ENCODE measurements at regions not wholly inside any gene's neighbourhood (a gene's known extent, or its start where the extent isn't known, plus 50 kb on each side); places are given as distances from the start of the nearest gene placed in this dataset.

DNA sequence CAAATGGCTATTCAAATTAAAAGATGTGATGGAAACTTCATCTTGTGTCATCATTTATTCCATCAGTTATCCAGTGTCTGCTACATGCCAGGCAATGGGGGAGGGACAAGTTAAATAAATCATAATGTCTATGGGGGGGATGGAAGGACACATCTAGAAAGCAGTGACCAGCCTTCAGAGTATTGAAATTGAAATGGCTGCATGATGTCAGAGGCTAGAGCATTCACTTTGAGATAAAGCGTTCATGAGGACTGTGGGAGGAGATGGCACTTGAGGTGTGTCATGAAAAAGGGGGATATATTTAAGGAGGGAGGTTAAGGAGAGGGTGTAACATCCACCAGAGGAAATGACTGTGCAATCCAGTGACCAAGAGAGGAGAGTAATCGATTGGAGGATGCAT, 50.6 kb downstream of the SLIT2 start:
- DNase-seq, result no peak

DNA sequence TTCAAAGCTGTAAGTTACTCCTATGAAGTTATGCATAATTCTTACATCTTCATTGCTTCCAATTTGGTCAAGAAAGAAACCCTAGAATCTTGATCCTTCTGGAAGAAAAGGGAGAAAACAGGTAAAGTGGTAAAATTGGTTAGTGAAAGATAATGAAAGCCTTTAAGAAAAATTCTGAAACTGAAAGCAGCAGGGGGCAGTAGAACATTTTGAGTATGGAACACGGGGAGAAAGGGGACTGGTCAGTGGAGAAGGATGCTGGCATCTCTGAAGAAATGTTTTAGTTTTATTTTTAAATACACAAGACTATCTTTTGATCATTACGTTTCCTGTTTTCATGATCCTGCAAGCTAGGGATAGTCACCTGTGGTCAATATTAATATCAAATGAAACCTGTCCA, 54.3 kb downstream of the SLIT2 start:
- DNase-seq, result no peak

DNA sequence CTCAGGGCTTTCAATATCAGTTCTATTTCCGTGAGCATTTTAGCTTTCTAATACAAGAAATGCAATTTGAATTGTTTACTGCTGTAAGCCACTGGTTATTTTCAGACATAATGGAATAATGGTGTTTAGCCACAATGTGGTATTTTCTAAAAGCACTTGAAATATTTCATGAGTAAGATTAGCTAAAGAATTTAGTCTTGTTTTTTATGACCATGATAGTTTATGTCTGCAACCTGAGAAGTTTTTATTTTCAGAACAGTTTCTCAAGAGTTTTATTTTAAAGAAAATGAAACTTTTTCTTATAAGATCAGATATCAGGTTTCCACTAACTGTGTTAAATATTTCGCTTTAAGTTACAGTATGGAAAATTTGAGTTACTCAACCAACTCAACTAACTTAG, 60.2 kb downstream of the SLIT2 start:
- no peak for DNase-seq

DNA sequence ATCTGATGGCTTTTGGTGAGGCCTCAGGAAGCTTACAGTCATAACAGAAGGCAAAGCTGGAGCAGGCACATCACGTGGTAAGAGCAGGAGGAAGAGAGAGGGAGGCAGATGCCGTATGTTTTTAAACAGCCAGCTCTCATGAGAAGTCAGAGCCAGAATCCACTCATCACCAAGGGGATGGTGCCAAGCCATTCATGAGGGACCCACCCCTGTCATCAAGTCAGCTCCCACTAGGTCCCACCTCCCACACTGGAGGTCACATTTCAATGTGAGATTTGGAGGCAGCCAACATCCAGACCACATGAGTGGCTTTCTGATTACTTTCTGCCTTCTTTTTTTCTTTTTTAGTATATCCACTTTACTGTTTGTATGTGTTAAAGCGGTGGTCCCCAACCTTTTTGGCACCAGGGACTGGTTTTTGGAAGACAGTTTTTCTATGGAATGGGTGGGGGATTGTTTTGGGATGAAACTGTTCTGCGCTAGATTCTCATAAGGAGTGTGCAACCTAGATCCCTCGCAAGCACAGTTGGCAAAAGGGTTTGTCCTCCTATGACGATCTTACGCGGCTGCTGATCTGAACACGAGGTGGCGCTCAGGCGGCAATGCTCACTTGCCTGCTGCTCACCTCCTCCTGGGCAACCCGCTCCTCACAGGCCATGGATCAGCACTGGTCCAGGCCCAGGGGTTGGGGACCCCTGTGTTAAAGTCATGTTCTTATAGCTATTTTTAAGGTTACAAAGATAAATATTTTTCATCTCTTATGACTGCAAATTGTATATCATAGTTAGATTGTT, 61.7 kb downstream of the SLIT2 start:
- no peak for DNase-seq

DNA sequence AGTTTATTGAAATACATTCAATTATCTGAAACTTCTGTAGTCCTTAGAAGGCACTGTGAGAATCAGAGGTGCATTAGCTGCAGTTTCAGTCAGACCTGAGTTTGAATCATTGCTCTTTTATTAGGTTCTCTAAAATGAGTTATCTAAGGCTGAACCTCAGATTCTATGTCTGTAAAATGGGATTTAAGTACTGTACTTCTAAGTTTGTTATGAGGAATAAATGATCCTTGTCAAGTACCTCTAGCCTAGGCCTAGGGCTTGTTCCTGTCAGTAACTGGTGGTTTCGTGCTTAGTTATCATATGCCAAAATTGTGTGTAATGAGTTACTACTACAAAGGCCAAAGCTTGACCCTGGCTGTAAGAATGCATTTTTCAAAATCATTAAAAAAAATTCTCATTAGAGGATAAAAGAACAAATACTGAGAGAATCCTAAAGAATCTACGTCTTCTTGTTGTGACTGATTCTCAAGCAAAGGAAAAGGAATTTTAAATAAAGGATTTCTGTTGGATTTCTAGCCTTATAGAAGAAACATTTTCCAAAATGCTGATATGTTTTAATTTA, 65.8 kb downstream of the SLIT2 start:
- no peak for DNase-seq

DNA sequence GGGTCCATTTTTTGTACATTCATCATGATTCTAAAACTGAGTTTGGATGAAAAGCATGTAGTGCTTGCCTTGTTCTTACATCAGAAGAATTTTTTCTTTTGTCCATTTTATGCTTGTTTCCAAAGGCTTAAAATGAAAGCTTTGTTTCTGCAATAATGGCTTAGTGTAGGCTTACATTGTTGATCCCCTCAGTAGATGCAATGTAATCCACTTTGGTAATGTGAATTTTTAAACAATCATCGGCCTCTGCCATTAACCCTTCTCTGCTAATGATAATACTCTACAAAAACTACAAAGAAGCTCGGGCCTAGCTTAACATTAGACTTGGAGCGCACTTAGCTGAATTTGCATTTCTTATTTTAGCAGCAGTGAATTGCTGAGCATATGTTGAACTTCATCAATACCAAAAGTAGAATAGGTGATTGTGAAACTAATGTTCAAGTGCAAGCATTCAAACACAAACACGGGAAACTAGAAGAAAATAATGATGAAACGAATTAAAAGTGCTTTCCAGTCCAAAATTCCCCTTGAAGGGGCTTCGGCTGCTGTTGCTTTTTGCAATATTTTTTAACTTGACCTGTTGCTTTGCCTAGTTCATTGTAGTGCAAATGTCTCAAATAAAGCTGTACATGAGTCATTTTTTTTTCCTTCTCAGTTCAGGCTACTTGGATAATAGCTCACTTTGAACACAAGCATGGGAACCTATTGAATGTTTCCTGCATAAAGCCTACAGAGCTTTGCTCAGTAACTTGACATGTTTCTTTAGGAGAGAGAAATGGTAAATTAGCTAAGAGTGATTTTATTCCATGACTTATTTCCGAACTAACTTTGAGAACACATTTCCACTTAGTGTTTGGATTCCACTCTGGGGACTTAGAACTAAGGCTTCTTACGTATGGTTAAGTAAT, 66.5 kb downstream of the SLIT2 start:
- no peak for DNase-seq

DNA sequence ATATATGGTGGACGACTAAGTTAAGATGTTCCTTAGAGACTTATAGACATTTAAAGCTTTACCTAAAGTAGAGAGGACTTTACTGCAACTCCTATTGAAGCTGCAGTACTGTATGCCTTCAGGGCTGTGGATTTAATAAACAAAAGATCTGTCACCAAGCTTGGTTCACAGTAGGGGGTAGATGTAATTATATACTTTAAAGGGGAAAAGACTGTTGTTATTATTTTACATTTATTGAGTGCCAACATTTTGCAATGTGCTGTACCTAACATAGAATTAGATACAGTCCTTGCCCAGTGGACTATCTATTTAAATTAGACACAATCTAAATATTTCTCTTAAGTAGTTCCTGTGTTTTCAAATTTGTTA, 67.2 kb downstream of the SLIT2 start:
- no peak for DNase-seq

DNA sequence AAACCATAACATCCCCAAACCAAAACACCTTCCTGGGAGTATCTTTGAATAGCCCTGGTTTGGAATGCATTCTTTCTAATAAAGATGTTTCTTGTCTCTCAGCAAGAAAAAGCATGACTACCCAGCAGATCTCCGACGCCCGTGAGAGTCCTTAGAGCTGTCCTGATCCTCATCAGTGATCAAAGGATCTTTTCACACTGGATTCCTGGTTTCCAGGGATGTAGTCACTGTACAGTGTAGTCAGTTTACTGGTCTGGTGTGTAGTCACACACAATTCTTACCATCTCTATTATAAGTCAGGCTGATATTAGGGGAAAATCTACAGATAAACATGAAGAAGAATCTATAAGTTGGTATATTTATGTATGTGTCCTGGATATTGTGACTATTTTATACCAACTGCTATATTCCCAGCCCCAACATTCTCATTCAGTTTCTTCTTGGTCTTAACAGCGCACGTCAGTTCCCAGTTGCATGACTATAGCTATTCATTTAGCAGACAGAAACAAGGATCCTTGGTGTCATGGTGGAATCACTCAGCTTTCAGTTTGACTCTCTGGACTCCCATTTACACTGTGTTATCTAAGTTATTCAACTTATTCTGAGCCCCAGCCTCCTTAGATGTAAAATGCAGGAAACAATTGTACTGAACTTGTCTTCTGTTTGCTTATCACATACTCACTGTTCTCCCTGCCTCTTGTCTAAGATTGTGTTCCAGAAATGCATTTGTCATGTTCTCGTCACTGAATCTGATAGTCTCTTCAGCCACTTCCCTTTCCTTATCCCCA, 68.3 kb downstream of the SLIT2 start:
- DNase-seq, result no peak

DNA sequence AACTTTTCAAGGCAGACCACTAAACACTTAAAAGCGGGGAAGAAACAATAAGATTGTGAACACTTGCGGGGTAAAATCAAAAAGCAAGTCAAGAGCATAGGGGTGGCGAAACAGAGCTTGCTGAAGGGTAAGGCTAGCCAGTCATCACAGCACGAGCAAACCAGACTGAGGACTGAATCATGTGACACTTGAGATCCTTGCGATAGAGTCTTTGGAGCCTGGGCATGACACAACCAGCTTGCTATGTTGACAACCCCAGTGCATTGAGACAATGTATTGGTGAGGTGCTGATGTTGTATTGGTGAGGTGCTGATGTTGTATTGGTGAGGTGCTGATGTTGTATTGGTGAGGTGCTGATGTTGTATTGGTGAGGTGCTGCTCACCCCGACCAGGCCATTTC, 72.3 kb downstream of the SLIT2 start:
- no peak for DNase-seq

DNA sequence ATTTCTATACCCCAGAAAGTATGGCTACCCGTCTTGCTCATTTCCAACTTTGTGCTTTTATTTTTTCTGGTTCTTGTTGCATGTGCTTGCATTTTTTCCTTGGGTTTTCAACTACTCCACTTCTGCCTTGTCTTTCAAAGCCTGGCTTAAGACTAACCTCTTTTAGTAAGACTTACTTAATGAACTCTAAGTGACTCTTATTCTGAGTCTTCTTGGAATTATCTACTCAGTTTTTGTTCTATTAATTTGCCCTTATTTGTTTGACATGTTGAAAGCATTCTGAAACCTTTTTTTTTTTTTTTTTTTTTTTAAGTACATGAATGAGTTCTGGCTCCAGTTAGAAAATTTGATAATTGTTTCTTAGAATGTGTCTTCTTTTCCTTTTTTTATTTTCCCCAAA, 74.8 kb downstream of the SLIT2 start:
- DNase-seq, result no peak

DNA sequence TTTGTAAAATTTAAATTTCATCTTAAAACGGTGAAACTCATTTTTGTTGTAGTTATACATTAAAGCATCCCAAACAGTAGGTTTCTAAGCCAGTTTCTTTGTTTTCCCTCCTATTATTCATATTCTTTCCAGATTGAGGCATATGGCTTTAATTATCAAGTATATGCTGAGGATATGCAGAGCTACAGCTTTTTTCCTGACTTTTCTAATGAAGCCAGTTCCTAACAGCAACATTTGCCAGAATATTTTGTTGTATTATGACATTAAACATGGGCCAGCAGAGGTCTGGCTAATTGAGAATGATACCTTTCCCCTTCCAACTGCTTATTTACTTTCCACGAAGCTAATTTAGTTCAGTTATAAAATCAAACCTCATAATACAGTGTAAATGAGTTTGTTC, 75.3 kb downstream of the SLIT2 start:
- no peak for DNase-seq

DNA sequence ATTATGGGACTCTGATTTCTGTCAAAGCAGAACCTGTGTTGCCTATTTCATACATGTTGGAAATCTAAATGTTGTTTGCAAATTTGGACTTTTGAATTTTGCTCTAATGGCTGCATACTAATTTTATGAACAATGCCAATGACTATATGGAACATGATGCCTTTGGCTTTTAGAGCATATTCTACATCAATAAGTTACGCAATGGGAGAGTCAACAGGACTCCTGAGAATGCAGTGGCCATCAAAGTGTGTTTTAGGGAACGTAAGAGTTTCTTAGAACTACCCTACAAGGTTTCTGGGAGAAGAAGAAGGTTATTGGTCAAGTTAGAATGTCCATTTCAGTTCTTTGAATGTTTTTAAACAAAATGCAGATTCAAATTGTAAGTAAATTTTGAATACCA, 76.1 kb downstream of the SLIT2 start:
- DNase-seq, result no peak

DNA sequence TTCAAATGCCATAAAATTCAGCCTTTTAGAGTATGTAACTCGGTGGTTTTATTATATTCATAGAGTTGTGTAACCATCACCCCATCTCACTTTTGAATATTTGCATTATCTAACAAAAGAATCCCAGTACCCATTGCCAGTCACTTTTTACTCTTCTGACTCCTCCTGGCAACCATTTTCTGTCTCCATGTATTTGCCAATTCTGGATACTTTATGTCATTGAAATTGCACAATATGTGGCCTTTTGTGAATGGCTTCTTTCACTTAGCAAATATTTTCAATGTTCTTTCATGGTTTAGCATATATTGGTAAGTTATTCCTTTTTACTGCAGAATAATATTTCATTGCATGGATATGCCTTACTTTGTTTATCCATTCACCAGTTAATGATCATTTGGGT, 79.9 kb downstream of the SLIT2 start:
- no peak for DNase-seq

DNA sequence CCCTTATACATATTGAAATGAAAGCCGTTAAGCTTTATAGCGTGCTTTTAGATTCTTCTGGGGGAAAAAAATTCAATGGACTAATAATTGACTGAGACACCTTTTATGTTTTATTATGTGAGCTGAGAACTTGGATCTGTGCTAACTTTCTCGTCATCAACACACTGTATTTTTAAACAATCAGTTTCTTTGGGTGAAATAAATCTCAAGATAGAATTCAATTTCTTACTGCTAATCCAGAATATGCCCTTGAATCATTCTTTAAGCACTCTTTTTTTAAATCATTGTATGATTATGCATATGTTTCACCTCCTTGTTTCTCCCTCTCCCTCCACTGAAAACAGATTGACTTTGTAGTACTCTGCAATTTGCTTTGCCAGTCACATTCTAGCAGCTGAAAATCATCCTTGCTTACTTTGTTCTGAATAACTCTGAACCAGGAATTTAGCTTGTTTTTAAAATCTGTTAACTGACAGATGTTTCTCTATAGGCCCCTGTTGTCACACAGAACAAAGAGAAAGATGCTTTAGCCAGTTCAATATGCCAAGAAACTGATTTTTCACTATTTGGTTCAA, 81.5 kb downstream of the SLIT2 start:
- no peak for DNase-seq

DNA sequence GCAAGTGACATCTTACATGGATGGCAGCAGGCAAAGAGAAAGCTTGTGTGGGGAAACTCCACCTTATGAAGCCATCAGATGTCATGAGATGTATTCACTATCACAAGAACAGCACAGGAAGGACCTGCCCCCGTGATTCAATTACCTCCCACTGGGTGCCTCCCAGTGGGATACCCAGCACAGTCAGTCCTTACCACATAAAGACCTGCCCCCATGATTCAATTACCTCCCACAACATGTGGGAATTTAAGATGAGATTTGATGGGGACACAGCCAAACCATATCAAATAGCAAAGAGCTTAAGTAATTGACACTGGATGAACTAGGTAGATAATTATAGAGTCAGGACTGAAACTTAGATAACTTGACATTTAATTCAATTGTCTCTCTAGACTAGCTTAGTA, 85.6 kb downstream of the SLIT2 start:
- DNase-seq, result no peak

DNA sequence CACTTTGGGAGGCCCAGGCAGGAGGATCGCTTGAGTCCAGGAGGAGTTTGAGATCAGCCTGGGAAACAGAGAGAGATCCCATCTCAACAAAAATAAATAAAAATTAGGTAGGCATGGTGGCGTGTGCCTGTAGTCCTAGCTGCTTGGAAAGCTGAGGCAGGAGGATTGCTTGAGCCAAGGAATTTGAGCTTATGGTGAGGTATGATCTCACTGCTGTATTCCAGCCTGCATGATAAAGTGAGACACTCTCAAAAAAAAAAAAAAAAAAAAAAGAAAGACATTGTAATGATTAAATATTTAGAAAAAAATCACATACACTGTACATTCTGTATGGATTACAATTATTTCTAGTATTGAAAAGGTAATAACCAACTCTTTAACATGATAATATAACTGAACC, 87.1 kb downstream of the SLIT2 start:
- no peak for DNase-seq

DNA sequence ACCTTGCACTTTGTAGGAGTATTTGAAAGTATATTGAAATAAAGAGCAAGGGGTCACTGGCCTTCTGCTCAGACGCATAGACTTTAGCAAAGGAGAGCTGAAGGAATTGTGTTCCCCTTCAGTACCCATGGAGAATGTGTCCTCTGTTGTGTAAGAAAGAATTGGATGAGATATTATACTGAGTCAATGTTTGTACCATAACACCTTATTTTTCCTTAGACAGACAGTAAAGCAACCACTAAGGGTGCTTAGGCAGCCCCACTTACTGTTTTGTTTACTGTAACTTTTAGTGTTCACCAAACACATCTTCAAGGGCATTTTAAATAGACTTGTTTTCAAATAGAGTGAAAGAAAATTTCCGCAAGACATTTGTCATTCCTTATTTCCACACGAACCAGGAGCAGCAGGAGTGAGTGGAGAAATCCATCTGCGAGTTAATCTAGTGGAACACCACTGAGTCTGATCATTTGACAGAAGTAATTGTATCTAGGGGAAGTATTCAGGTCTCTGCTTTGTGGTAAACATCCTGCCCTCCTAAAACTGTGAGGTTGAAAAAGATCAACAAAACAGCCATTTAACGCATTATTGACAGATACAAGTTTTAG, 89.5 kb downstream of the SLIT2 start:
- no peak for DNase-seq

DNA sequence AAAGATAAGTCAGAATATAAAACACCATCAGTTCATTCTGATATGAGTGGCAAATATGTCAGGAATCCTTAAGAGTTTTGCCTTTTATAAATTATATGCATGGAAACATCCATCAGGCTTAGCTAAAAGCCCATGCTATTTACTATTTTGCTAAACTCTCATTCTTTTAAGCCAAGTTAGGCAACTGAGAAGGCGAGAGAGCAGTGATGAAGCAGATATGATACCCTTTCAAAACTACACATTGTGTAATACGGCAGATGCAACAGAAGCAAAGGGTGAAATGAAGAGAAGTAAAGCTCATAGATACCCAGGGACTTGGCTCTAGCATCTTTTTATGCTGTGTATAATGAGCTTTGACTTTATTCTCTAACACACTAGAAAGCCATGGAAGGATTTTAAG, 95.8 kb downstream of the SLIT2 start:
- no peak for DNase-seq

DNA sequence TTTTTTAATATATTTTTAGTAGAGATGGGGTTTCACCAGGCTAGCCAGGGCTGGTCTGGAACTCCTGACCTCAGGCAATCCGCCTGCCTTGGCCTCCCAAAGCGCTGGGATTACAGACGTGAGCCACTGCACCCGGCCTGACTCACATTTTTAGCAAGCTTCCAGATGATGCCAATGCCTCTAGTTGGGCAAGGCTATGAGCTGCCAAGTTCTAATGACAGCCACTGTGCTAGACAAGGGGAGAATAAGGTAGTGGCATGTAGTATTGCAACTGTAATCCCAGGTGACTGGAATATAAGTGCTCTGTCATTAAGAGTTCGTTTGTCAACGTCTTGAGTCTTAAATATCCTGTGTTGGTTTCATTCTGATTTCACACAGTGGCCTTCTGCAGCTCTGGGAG, 96.7 kb downstream of the SLIT2 start:
- no peak for DNase-seq

DNA sequence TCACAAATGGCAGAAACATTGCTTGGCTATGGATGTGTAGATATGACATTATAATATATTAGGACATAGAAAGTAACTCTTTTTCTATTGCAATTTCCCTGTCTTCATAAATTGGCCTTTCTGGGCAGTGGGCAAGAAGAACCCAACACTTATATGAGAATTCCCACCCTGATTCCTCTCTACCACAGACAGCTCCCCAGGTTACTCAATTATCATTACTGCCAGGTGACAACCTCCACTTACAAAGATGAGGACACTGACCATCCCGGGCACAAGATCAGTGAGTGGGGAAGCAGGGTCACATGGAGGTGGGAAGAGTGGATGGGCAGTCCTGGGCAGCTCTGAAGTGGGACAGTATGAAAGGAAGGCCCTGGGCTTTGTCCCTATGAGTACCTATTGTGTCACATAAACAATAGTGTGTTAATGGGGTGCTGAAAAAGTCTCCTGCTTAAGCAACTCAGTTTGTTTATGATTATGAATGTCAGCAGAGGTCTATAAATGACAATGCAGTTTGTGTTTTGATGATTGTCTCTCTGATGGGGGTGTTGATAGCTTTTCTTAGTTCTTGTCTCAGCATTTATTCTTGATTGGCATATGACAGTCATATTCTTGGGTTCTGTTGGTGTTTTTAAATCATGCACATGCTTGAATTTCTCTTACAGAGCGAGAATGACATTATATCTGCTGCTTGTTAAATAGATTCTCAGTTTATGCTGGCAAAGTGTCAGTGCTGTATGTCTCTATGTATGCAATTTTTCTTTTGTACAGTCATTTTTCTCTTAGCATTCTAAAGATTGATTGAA, 99.9 kb downstream of the SLIT2 start:
- no peak for DNase-seq

DNA sequence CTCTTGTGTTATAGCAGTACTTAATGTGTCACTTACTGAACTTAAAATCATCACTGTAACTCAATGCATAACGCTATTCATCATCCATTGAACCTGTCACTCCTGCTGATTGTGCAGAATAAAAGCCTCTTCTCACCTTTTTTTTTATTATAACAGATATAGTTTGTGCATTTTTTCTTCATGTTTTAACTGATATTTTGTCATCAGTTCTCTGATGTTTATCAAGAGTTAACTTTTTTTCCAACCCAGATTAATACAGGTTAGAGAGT, 100.4 kb downstream of the SLIT2 start:
- no peak for DNase-seq

DNA sequence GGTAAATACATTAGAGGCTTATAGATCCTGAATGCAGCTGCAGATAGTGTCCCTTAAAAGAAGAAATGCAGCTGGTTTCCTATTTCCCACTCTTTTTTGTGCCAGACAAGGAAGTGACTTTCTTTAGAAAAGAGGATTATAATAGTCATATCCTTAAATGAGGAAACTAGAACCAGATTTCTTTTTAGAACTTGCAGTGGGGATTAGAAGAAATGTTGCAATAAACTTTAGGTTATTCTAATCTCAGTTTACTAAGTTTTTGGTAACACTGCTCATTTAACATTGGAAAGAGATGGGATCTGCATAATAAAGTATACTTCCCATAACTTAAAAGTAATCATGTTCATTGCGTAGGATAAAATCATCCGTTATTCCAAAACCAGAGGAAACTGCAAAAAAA, 101.9 kb downstream of the SLIT2 start:
- no peak for DNase-seq

Measured in activated CD8-positive, alpha-beta memory T cell treated with anti-CD3 and anti-CD28 coated beads, Interleukin-2, amount 50 U/mL, for 48 hours (primary cell).